ENCODE measurements at regions not wholly inside any gene's neighbourhood (a gene's known extent, or its start where the extent isn't known, plus 50 kb on each side); places are given as distances from the start of the nearest gene placed in this dataset.

GRCh38 chr20:6838181-6838826, 70.8 kb downstream of the BMP2 start:
- intact Hi-C loops (cut with DNase I) = no loop called here
- no peak overlapping the region for H3K4me3 ChIP-seq
- no peak overlapping the region for H3K27ac ChIP-seq
- no peak overlapping the region for H3K9ac ChIP-seq (ENCODE audit: low read depth in 2 of 2, low read length in 2 of 2)
- no peaks in the 10 kb centered on the region for H3K27me3 ChIP-seq
- no peak for DNase-seq
- H3K36me3 ChIP-seq = no peaks in the 10 kb centered on the region
- no peaks in the 10 kb centered on the region for H3K9me3 ChIP-seq
- TF ChIP-seq CTCF (IDR thresholded peaks at IDR 0.05) = no peak
- H3K4me1 ChIP-seq = no peaks in the 10 kb centered on the region

- Histone ChIP-seq H3K9me3 (no peaks in the 10 kb centered on the region), H3K36me3 (no peaks in the 10 kb centered on the region), H3K9ac (ENCODE audit: low read depth in 2 of 2, low read length in 2 of 2) (no peak overlapping the region), H3K4me1 (no peaks in the 10 kb centered on the region), H3K27me3 (no peaks in the 10 kb centered on the region), H3K4me3 (no peak overlapping the region), H3K27ac (no peak overlapping the region)
- no peak for TF ChIP-seq CTCF (IDR thresholded peaks at IDR 0.05)
- DNase-seq = no peak
- intact Hi-C loops (cut with DNase I) = no loop called here
Measured at GRCh38 chr20:6841128-6841527, 73.6 kb downstream of the BMP2 start.

- Histone ChIP-seq H3K36me3 (no peaks in the 10 kb centered on the region), H3K9ac (ENCODE audit: low read depth in 2 of 2, low read length in 2 of 2) (no peak overlapping the region), H3K4me3 (no peak overlapping the region), H3K9me3 (no peaks in the 10 kb centered on the region), H3K4me1 (no peaks in the 10 kb centered on the region), H3K27ac (no peak overlapping the region), H3K27me3 (no peaks in the 10 kb centered on the region)
- intact Hi-C loops (cut with DNase I) = no loop called here
- no peak for TF ChIP-seq CTCF (IDR thresholded peaks at IDR 0.05)
- no peak for DNase-seq
Measured at GRCh38 chr20:6845141-6845540, 77.7 kb downstream of the BMP2 start.

GRCh38 chr20:6848041-6848440, 80.6 kb downstream of the BMP2 start:
- no peak overlapping the region for H3K4me3 ChIP-seq
- no peak for TF ChIP-seq CTCF (IDR thresholded peaks at IDR 0.05)
- intact Hi-C loops (cut with DNase I) = no loop called here

GRCh38 chr20:6848992-6849391, 81.5 kb downstream of the BMP2 start:
- Histone ChIP-seq H3K4me3 (no peak overlapping the region), H3K27me3 (no peaks in the 10 kb centered on the region), H3K36me3 (no peaks in the 10 kb centered on the region), H3K4me1 (no peaks in the 10 kb centered on the region), H3K9ac (ENCODE audit: low read depth in 2 of 2, low read length in 2 of 2) (peak overlapping the region in 1 of 2 donors; percentile 4), H3K9me3 (no peaks in the 10 kb centered on the region), H3K27ac (no peak overlapping the region)
- no peak for DNase-seq
- no peak for TF ChIP-seq CTCF (IDR thresholded peaks at IDR 0.05)
- intact Hi-C loops (cut with DNase I) = no loop called here

More at GRCh38 chr20:6848041-6848440, 80.6 kb downstream of the BMP2 start:
- Histone ChIP-seq H3K9me3 (no peaks in the 10 kb centered on the region), H3K27me3 (no peaks in the 10 kb centered on the region), H3K4me1 (no peaks in the 10 kb centered on the region), H3K36me3 (no peaks in the 10 kb centered on the region), H3K27ac (no peak overlapping the region), H3K9ac (ENCODE audit: low read depth in 2 of 2, low read length in 2 of 2) (no peak overlapping the region)
- DNase-seq = no peak

All from colonic mucosa (tissue), 4 donors.